Ishikawa (cell line): ENCODE measurements at regions not wholly inside any gene's neighbourhood (a gene's known extent, or its start where the extent isn't known, plus 50 kb on each side); places are given as distances from the start of the nearest gene placed in this dataset.

Source experiments
- CREB1 ChIP-seq: IDR thresholded peaks from 2 replicates; pipeline ENCODE4 v1.6.1; 2012; ENCODE audit warnings: low read depth
- FOXM1 ChIP-seq: IDR thresholded peaks from 2 replicates; pipeline ENCODE4 v1.6.1; 2012; ENCODE audit warnings: low read depth, borderline replicate concordance
- MAX ChIP-seq: IDR thresholded peaks from 2 replicates; pipeline ENCODE4 v1.6.1; 2012
- NFIC ChIP-seq: IDR thresholded peaks from 2 replicates; pipeline ENCODE4 v1.6.1; 2012
- RAD21 ChIP-seq: IDR thresholded peaks from 2 replicates; pipeline ENCODE4 v1.6.1; 2012; ENCODE audit warnings: low read depth
- YY1 ChIP-seq: IDR thresholded peaks from 2 replicates; pipeline ENCODE4 v1.6.1; 2012; ENCODE audit warnings: low read depth

- TF ChIP-seq MAX (no peak), YY1 (no peak), RAD21 (no peak), NFIC (no peak), FOXM1 (no peak), CREB1 (no peak)
Measured at GRCh38 chr1:239603530-239603929, 217.2 kb downstream of the CHRM3 start.
